ENCODE measurements at regions not wholly inside any gene's neighbourhood (a gene's known extent, or its start where the extent isn't known, plus 50 kb on each side); places are given as distances from the start of the nearest gene placed in this dataset.

DNA sequence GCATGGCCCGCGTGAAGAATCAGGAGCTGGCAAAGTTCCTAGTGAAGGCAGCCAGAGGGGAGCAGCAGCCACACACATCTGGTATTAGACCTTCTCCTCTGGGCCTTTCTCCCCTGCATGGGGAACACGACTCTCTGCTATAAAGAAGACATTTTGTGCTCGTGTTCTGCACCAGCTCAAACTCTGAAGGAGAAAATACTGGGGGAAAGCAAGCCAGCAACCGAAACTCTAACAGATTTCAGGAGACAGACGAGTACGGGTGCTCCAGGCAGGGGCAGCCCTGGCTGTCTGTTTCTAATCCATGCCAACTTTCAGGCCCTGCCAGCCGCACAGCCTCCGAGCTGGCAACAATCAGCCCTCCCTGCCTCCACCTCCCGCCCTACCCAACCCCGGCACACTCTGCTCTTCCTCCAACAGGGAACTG lies 296.3 kb downstream of the BRD1 start:
- no peak for TF ChIP-seq POLR2AphosphoS5 (IDR thresholded peaks at IDR 0.05; ENCODE audit: low read depth)
- no peak for TF ChIP-seq CTCF (IDR thresholded peaks at IDR 0.05; ENCODE audit: insufficient read depth, low read length)
- no peak for TF ChIP-seq GABPA (IDR thresholded peaks at IDR 0.05; ENCODE audit: low read depth)

All from HL-60 (cell line).